Naive thymus-derived CD4-positive, alpha-beta T cell (primary cell): ENCODE measurements at regions not wholly inside any gene's neighbourhood (a gene's known extent, or its start where the extent isn't known, plus 50 kb on each side); places are given as distances from the start of the nearest gene placed in this dataset.

Experiments
- ATAC-seq: fragments of 150-1000 bp; cut with Tn5 transposase; 2 replicates; pipeline ENCODE4 v1.10.0; 2021; ENCODE audit warnings: mild to moderate bottlenecking, moderate library complexity
- CTCF ChIA-PET: fragments of 350-600 bp; sonication (Branson Sonifier 250); formaldehyde crosslinking; loops from one replicate; lab custom pipeline; 2021; ENCODE audit warnings: antibody characterized with exemption; lab: Charles Lee
- POLR2A ChIA-PET: fragments of 350-600 bp; sonication (Branson Sonifier 250); formaldehyde crosslinking; loops from one replicate; lab custom pipeline; 2021; ENCODE audit warnings: antibody characterized with exemption, inconsistent platforms; lab: Charles Lee
- DNase-seq, 9 donors: peaks; one replicate each; pipeline versions ENCODE4 v3.0.0 to v3.0.0-alpha.2; 2020 to 2022; ENCODE audit warnings: mixed read lengths in 1 of 9
- H3K27ac ChIP-seq: one replicate; pipeline ENCODE4 v1.7.0; 2013; ENCODE audit warnings: mild to moderate bottlenecking, low read depth, low read length, moderate library complexity
- H3K27me3 ChIP-seq, 2 donors: one replicate each; pipeline ENCODE4 v1.7.0; 2013; ENCODE audit warnings: low read length in 2 of 2, mild to moderate bottlenecking in 2 of 2, moderate library complexity in 2 of 2; ENCODE audit not compliant: control insufficient read depth in 2 of 2, insufficient read depth in 2 of 2
- H3K36me3 ChIP-seq, 3 experiments: 1 replicate in 2 of 3; 2 replicates in 1 of 3; pipeline ENCODE4 v1.7.0; 2013; ENCODE audit warnings: low read length in 3 of 3, mild to moderate bottlenecking in 3 of 3, moderate library complexity in 1 of 3; ENCODE audit not compliant: insufficient read depth in 3 of 3, control insufficient read depth in 2 of 3
- H3K4me1 ChIP-seq, 2 donors: one replicate each; pipeline ENCODE4 v1.7.0; 2013; ENCODE audit warnings: low read length in 2 of 2, mild to moderate bottlenecking in 2 of 2, moderate library complexity in 1 of 2; ENCODE audit not compliant: control insufficient read depth in 2 of 2, insufficient read depth in 2 of 2
- H3K4me3 ChIP-seq: 2 replicates; pipeline ENCODE4 v1.7.0; 2013; ENCODE audit warnings: mild to moderate bottlenecking, low read length
- H3K9me3 ChIP-seq, 3 experiments: 1 replicate in 2 of 3; 2 replicates in 1 of 3; pipeline ENCODE4 v1.7.0; 2013; ENCODE audit warnings: low read length in 3 of 3; ENCODE audit not compliant: control insufficient read depth in 2 of 3
- H3K27ac Mint-ChIP-seq, 9 donors: one replicate each; pipeline ENCODE4 v1.8.0; 2020 to 2022; ENCODE audit warnings: mixed read lengths in 9 of 9, mild to moderate bottlenecking in 8 of 9, moderate library complexity in 5 of 9, inconsistent platforms in 2 of 9
- H3K27me3 Mint-ChIP-seq, 5 donors: one replicate each; pipeline ENCODE4 v1.8.0; 2021 to 2022; ENCODE audit warnings: mixed read lengths in 5 of 5, mild to moderate bottlenecking in 1 of 5
- H3K36me3 Mint-ChIP-seq, 5 donors: one replicate each; pipeline ENCODE4 v1.8.0; 2020 to 2022; ENCODE audit warnings: mixed read lengths in 5 of 5, mild to moderate bottlenecking in 3 of 5, inconsistent platforms in 1 of 5
- H3K4me1 Mint-ChIP-seq, 7 donors: one replicate each; pipeline ENCODE4 v1.8.0; 2020 to 2022; ENCODE audit warnings: mixed read lengths in 7 of 7, mild to moderate bottlenecking in 3 of 7, inconsistent platforms in 1 of 7
- H3K4me3 Mint-ChIP-seq, 10 donors: one replicate each; pipeline ENCODE4 v1.8.0; 2020 to 2022; ENCODE audit warnings: mild to moderate bottlenecking in 10 of 10, mixed read lengths in 10 of 10, moderate library complexity in 6 of 10, inconsistent platforms in 2 of 10
- H3K9me3 Mint-ChIP-seq, 11 donors: one replicate each; pipeline ENCODE4 v1.8.0; 2020 to 2022; ENCODE audit warnings: mixed read lengths in 11 of 11, mild to moderate bottlenecking in 4 of 11, inconsistent platforms in 1 of 11, moderate library complexity in 1 of 11
- intact Hi-C, 2 donors: fragments of 100-400 bp; cut with micrococcal nuclease; formaldehyde crosslinking; loops; one replicate each; pipeline ENCODE4 v1.15.1; 2023

GRCh38 chr6:43861212-43861894, 91.3 kb downstream of the VEGFA start:
- Mint-ChIP-seq H3K9me3 (peaks cover 0 to 1% (median 0%) of the 10 kb centered on the region in 11 donors), H3K27me3 (peaks cover 0 to 15% (median 7%) of the 10 kb centered on the region in 5 donors), H3K36me3 (no peaks in the 10 kb centered on the region), H3K4me1 (no peaks in the 10 kb centered on the region), H3K4me3 (no peak overlapping the region), H3K27ac (no peak overlapping the region)
- no peaks in the 10 kb centered on the region for H3K9me3 ChIP-seq
- ChIA-PET POLR2A (no interaction called here), CTCF (no interaction called here)
- H3K4me1 ChIP-seq, result no peaks in the 10 kb centered on the region
- DNase-seq (no peak), ATAC-seq (no peak)
- intact Hi-C loops, result no loop called here
- no peak overlapping the region for H3K4me3 ChIP-seq
- no peak overlapping the region for H3K27ac ChIP-seq
- no peaks in the 10 kb centered on the region for H3K36me3 ChIP-seq
- H3K27me3 ChIP-seq, result no peaks in the 10 kb centered on the region

- POLR2A ChIA-PET, result interaction anchor here (0.8 kb wide), 1 partner anchor 67 kb away, joined by 3 read pairs; no protein-coding TSS in a partner anchor
- Mint-ChIP-seq H3K4me1 (no peaks in the 10 kb centered on the region), H3K4me3 (no peak overlapping the region), H3K27me3 (peaks cover 0 to 8% (median 6%) of the 10 kb centered on the region in 5 donors), H3K9me3 (no peaks in the 10 kb centered on the region), H3K27ac (no peak overlapping the region), H3K36me3 (no peaks in the 10 kb centered on the region)
- no peak for DNase-seq
- no peak for ATAC-seq
- H3K27ac ChIP-seq, result no peak overlapping the region
- no peaks in the 10 kb centered on the region for H3K27me3 ChIP-seq
- no peaks in the 10 kb centered on the region for H3K4me1 ChIP-seq
- H3K9me3 ChIP-seq, result no peaks in the 10 kb centered on the region
- CTCF ChIA-PET, result no interaction called here
- H3K4me3 ChIP-seq, result no peak overlapping the region
- intact Hi-C loops, result no loop called here
- no peaks in the 10 kb centered on the region for H3K36me3 ChIP-seq
These were observed 90.3 kb downstream of the VEGFA start for GRCh38 chr6:43860285-43860684.

GRCh38 chr6:43859213-43859612, 89.2 kb downstream of the VEGFA start:
- H3K4me3 ChIP-seq, result no peak overlapping the region
- no peak for DNase-seq
- no peaks in the 10 kb centered on the region for H3K4me1 ChIP-seq
- Mint-ChIP-seq H3K4me1 (no peaks in the 10 kb centered on the region), H3K36me3 (no peaks in the 10 kb centered on the region), H3K4me3 (no peak overlapping the region), H3K27me3 (peaks cover 0 to 7% (median 4%) of the 10 kb centered on the region in 5 donors), H3K27ac (no peak overlapping the region), H3K9me3 (no peaks in the 10 kb centered on the region)
- intact Hi-C loops, result no loop called here
- no peak overlapping the region for H3K27ac ChIP-seq
- H3K9me3 ChIP-seq, result no peaks in the 10 kb centered on the region
- H3K36me3 ChIP-seq, result no peaks in the 10 kb centered on the region
- H3K27me3 ChIP-seq, result no peaks in the 10 kb centered on the region
- ChIA-PET POLR2A (no interaction called here), CTCF (no interaction called here)
- ATAC-seq, result no peak

- Histone ChIP-seq H3K27me3 (no peaks in the 10 kb centered on the region), H3K36me3 (no peaks in the 10 kb centered on the region), H3K4me3 (no peak overlapping the region), H3K4me1 (no peaks in the 10 kb centered on the region), H3K27ac (no peak overlapping the region), H3K9me3 (no peaks in the 10 kb centered on the region)
- POLR2A ChIA-PET, result no interaction called here
- H3K4me1 Mint-ChIP-seq, result no peaks in the 10 kb centered on the region
- intact Hi-C loops, result no loop called here
- no peak overlapping the region for H3K4me3 Mint-ChIP-seq
- CTCF ChIA-PET, result no interaction called here
- no peak overlapping the region for H3K27ac Mint-ChIP-seq
- H3K27me3 Mint-ChIP-seq, result peaks cover 0 to 6% (median 3%) of the 10 kb centered on the region in 5 donors
- DNase-seq, result no peak
- H3K9me3 Mint-ChIP-seq, result no peaks in the 10 kb centered on the region
- no peaks in the 10 kb centered on the region for H3K36me3 Mint-ChIP-seq
- ATAC-seq, result no peak
These were observed 88.4 kb downstream of the VEGFA start for GRCh38 chr6:43858161-43859153.

GRCh38 chr6:43856005-43856765, 86.2 kb downstream of the VEGFA start:
- no peak overlapping the region for H3K27ac Mint-ChIP-seq
- no peaks in the 10 kb centered on the region for H3K27me3 Mint-ChIP-seq
- DNase-seq, result no peak
- Histone ChIP-seq H3K36me3 (no peaks in the 10 kb centered on the region), H3K9me3 (no peaks in the 10 kb centered on the region), H3K27ac (no peak overlapping the region), H3K4me3 (no peak overlapping the region), H3K4me1 (no peaks in the 10 kb centered on the region), H3K27me3 (no peaks in the 10 kb centered on the region)
- ChIA-PET POLR2A (no interaction called here), CTCF (interaction anchor here (0.7 kb wide), 1 partner anchor 10 kb away, joined by 3 read pairs; no protein-coding TSS in a partner anchor)
- no peak for ATAC-seq
- H3K4me3 Mint-ChIP-seq, result no peak overlapping the region
- intact Hi-C loops, result no loop called here
- H3K9me3 Mint-ChIP-seq, result no peaks in the 10 kb centered on the region
- H3K36me3 Mint-ChIP-seq, result no peaks in the 10 kb centered on the region
- no peaks in the 10 kb centered on the region for H3K4me1 Mint-ChIP-seq

GRCh38 chr6:43855247-43855646, 85.2 kb downstream of the VEGFA start:
- Histone ChIP-seq H3K36me3 (no peaks in the 10 kb centered on the region), H3K4me3 (no peak overlapping the region), H3K4me1 (no peaks in the 10 kb centered on the region), H3K9me3 (no peaks in the 10 kb centered on the region), H3K27ac (no peak overlapping the region), H3K27me3 (no peaks in the 10 kb centered on the region)
- Mint-ChIP-seq H3K27ac (no peak overlapping the region), H3K27me3 (no peaks in the 10 kb centered on the region), H3K4me3 (no peak overlapping the region), H3K4me1 (no peaks in the 10 kb centered on the region), H3K36me3 (no peaks in the 10 kb centered on the region), H3K9me3 (no peaks in the 10 kb centered on the region)
- POLR2A ChIA-PET, result no interaction called here
- intact Hi-C loops, result no loop called here
- CTCF ChIA-PET, result interaction anchor here (0.7 kb wide), 1 partner anchor 9 kb away, joined by 3 read pairs; no protein-coding TSS in a partner anchor
- ATAC-seq (no peak), DNase-seq (no peak)
